Parathyroid adenoma (tissue), 2 donors: ENCODE measurements at regions not wholly inside any gene's neighbourhood (a gene's known extent, or its start where the extent isn't known, plus 50 kb on each side); places are given as distances from the start of the nearest gene placed in this dataset.

Experiments
- H2AFZ ChIP-seq: fragments of 300-600 bp; sonication (generic); one replicate; pipeline ENCODE4 v1.7.0; 2017; ENCODE audit warnings: antibody characterized with exemption, mild to moderate bottlenecking
- H3K27ac ChIP-seq: fragments of 300-600 bp; sonication (generic); one replicate; pipeline ENCODE4 v1.7.0; 2017
- H3K27me3 ChIP-seq: fragments of 300-600 bp; sonication (generic); one replicate; pipeline ENCODE4 v1.7.0; 2017; ENCODE audit warnings: low read length; ENCODE audit not compliant: control insufficient read depth, insufficient read depth
- H3K36me3 ChIP-seq: fragments of 300-600 bp; sonication (generic); one replicate; pipeline ENCODE4 v1.7.0; 2017; ENCODE audit warnings: low read length; ENCODE audit not compliant: control insufficient read depth, insufficient read depth
- H3K4me1 ChIP-seq: fragments of 300-600 bp; sonication (generic); one replicate; pipeline ENCODE4 v1.7.0; 2017; ENCODE audit warnings: control low read depth
- H3K4me2 ChIP-seq: fragments of 300-600 bp; sonication (generic); one replicate; pipeline ENCODE4 v1.7.0; 2017; ENCODE audit warnings: low read length
- H3K4me3 ChIP-seq: fragments of 300-600 bp; sonication (generic); one replicate; pipeline ENCODE4 v1.7.0; 2017; ENCODE audit warnings: low read depth, low read length
- H3K79me2 ChIP-seq: fragments of 300-600 bp; sonication (generic); one replicate; pipeline ENCODE4 v1.7.0; 2017; ENCODE audit warnings: control low read depth
- H3K9ac ChIP-seq: fragments of 300-600 bp; sonication (generic); one replicate; pipeline ENCODE4 v1.7.0; 2017; ENCODE audit warnings: mild to moderate bottlenecking
- H3K9me3 ChIP-seq: fragments of 300-600 bp; sonication (generic); one replicate; pipeline ENCODE4 v1.7.0; 2017; ENCODE audit warnings: low read length; ENCODE audit not compliant: control insufficient read depth
- CTCF ChIP-seq: fragments of 300-600 bp; sonication (generic); IDR thresholded peaks from one replicate; pipeline ENCODE4 v1.7.0; 2017; ENCODE audit warnings: antibody characterized with exemption, mild to moderate bottlenecking
- donor health status: primary hyperparathyroidism.

GRCh38 chr2:48039209-48039990, 133.1 kb upstream of the FBXO11 start:
- no peaks in the 10 kb centered on the region for H3K36me3 ChIP-seq
- H3K4me3 ChIP-seq = no peak overlapping the region
- no peak for TF ChIP-seq CTCF
- no peak overlapping the region for H3K9ac ChIP-seq
- no peaks in the 10 kb centered on the region for H3K9me3 ChIP-seq
- H3K79me2 ChIP-seq = no peaks in the 10 kb centered on the region
- no peaks in the 10 kb centered on the region for H3K27me3 ChIP-seq
- no peak overlapping the region for H3K27ac ChIP-seq
- no peaks in the 10 kb centered on the region for H3K4me1 ChIP-seq
- H2AFZ ChIP-seq = no peak overlapping the region
- H3K4me2 ChIP-seq = no peak overlapping the region

- no peak overlapping the region for H3K27ac ChIP-seq
- H3K27me3 ChIP-seq = no peaks in the 10 kb centered on the region
- H2AFZ ChIP-seq = no peak overlapping the region
- no peak overlapping the region for H3K4me2 ChIP-seq
- H3K9ac ChIP-seq = no peak overlapping the region
- H3K9me3 ChIP-seq = no peaks in the 10 kb centered on the region
- no peaks in the 10 kb centered on the region for H3K4me1 ChIP-seq
- H3K4me3 ChIP-seq = no peak overlapping the region
- TF ChIP-seq CTCF = no peak
- no peaks in the 10 kb centered on the region for H3K36me3 ChIP-seq
- H3K79me2 ChIP-seq = no peaks in the 10 kb centered on the region
Measured at GRCh38 chr2:48043131-48043700, 136.9 kb upstream of the FBXO11 start.

- Histone ChIP-seq H3K9me3 (no peaks in the 10 kb centered on the region), H3K4me2 (no peak overlapping the region), H3K4me1 (no peaks in the 10 kb centered on the region), H3K27me3 (no peaks in the 10 kb centered on the region), H3K79me2 (no peaks in the 10 kb centered on the region), H2AFZ (no peak overlapping the region), H3K27ac (no peak overlapping the region), H3K4me3 (no peak overlapping the region), H3K36me3 (no peaks in the 10 kb centered on the region), H3K9ac (no peak overlapping the region)
- TF ChIP-seq CTCF = no peak
Measured at GRCh38 chr2:48043746-48044145, 137.4 kb upstream of the FBXO11 start.

GRCh38 chr2:48045613-48046012, 139.3 kb upstream of the FBXO11 start:
- Histone ChIP-seq H3K4me1 (no peaks in the 10 kb centered on the region), H3K9me3 (no peaks in the 10 kb centered on the region), H3K9ac (no peak overlapping the region)

More at GRCh38 chr2:48045613-48046012, 139.3 kb upstream of the FBXO11 start:
- no peak overlapping the region for H3K4me3 ChIP-seq
- no peak overlapping the region for H2AFZ ChIP-seq
- H3K36me3 ChIP-seq = no peaks in the 10 kb centered on the region
- TF ChIP-seq CTCF = no peak
- no peaks in the 10 kb centered on the region for H3K27me3 ChIP-seq
- H3K79me2 ChIP-seq = no peaks in the 10 kb centered on the region
- no peak overlapping the region for H3K4me2 ChIP-seq
- H3K27ac ChIP-seq = no peak overlapping the region
